WERI-Rb-1 (cell line): ENCODE measurements at regions not wholly inside any gene's neighbourhood (a gene's known extent, or its start where the extent isn't known, plus 50 kb on each side); places are given as distances from the start of the nearest gene placed in this dataset.
"Not testable (repeated sequence)": the region's sequence is repeated elsewhere in the genome, so short reads cannot be mapped to it uniquely, and the experiment has no call there.

ENCODE experiments used
- DNase-seq: peaks from one replicate; pipeline ENCODE4 v3.0.0-alpha.2; 2020
- H3K27ac ChIP-seq: fragments of 250-450 bp; sonication (Bioruptor Pico); 2 replicates; pipeline ENCODE4 v1.5.1; 2020; ENCODE audit warnings: mild to moderate bottlenecking, moderate library complexity
- H3K27me3 ChIP-seq: fragments of 250-450 bp; sonication (Bioruptor Pico); 2 replicates; pipeline ENCODE4 v1.5.1; 2021; ENCODE audit warnings: mild to moderate bottlenecking, low read depth, moderate library complexity; ENCODE audit not compliant: insufficient read depth, severe bottlenecking
- H3K36me3 ChIP-seq: fragments of 250-450 bp; sonication (Bioruptor Pico); 2 replicates; pipeline ENCODE4 v1.5.1; 2020; ENCODE audit warnings: mild to moderate bottlenecking, moderate library complexity
- H3K4me3 ChIP-seq: 2 replicates; pipeline ENCODE4 v1.5.1; 2011; ENCODE audit warnings: low read depth, mild to moderate bottlenecking, control low read depth, low read length
- H3K9me3 ChIP-seq: fragments of 250-450 bp; sonication (Bioruptor Pico); 2 replicates; pipeline ENCODE4 v1.5.1; 2021; ENCODE audit warnings: mild to moderate bottlenecking, moderate library complexity; ENCODE audit not compliant: severe bottlenecking
- TF ChIP-seq, protein P1 (sequence below): IDR thresholded peaks from 2 replicates; pipeline ENCODE4 v1.5.1; 2011; ENCODE audit warnings: low read depth, mild to moderate bottlenecking, control low read depth, inconsistent platforms, low read length

DNA sequence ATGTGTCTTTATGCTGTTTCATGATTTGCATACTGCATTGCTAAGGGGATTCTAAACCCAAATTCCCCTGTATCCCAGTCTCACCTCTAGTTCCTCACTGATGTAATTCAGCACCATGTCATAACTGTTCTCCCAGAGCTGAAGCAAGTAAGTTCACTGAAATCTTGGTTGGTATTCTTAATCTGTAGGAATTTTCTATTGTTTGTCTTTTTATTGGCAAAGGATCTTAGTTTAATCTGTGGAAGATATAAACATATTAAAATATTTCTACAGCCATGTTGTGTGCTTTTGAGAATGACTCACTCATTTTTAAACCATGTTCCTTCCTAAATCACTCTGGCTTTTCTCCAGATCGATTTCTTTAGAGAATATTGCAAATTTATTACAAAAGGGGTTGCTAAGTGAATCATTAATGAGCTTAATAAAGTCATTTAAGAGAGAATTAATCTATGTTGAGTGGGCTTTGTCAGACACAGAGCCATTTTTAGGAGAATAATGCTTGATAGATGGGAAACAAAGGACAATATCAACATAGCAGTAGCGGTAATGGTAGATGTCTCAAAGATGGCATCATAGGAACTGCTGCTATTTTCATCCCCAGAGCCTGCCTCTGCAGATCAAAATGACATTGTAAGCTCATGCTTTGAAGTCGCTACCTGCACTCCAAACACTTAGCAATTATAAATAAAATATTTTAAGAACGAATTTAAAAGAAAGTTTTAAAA, 110.0 kb downstream of the ENC1 start:
- no peak for DNase-seq
- Histone ChIP-seq H3K4me3 (no peak overlapping the region), H3K9me3 (no peaks in the 10 kb centered on the region)

DNA sequence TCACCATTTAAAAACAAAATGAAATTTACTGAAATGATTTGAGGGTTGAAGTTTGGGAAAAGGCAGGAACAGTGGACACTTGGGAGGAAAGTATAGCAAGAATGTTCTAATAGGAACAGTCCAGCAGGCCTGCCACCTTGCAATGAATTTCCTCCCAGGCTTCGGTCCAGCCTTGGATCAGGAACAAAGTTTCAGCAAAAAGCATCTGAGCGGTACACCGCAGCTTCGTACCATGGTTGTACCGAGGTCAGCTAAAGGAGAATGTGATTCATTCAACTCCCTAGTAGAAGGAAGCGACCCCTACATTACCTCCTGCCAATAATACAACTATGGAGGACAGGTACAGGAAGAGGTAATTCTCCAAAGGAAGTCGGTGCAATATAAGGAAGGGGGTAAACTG, 111.4 kb downstream of the ENC1 start:
- TF ChIP-seq, protein P1, sequence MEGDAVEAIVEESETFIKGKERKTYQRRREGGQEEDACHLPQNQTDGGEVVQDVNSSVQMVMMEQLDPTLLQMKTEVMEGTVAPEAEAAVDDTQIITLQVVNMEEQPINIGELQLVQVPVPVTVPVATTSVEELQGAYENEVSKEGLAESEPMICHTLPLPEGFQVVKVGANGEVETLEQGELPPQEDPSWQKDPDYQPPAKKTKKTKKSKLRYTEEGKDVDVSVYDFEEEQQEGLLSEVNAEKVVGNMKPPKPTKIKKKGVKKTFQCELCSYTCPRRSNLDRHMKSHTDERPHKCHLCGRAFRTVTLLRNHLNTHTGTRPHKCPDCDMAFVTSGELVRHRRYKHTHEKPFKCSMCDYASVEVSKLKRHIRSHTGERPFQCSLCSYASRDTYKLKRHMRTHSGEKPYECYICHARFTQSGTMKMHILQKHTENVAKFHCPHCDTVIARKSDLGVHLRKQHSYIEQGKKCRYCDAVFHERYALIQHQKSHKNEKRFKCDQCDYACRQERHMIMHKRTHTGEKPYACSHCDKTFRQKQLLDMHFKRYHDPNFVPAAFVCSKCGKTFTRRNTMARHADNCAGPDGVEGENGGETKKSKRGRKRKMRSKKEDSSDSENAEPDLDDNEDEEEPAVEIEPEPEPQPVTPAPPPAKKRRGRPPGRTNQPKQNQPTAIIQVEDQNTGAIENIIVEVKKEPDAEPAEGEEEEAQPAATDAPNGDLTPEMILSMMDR = no peak
- peaks cover 8% of the 10 kb centered on the region for H3K9me3 ChIP-seq
- H3K36me3 ChIP-seq = no peaks in the 10 kb centered on the region
- no peak overlapping the region for H3K4me3 ChIP-seq
- no peaks in the 10 kb centered on the region for H3K27me3 ChIP-seq
- no peak for DNase-seq
- no peak overlapping the region for H3K27ac ChIP-seq

More for the DNA sequence above, 110.0 kb downstream of the ENC1 start:
- TF ChIP-seq, protein P1 = no peak
- H3K27ac ChIP-seq = no peak overlapping the region
- no peaks in the 10 kb centered on the region for H3K36me3 ChIP-seq
- H3K27me3 ChIP-seq = no peaks in the 10 kb centered on the region

DNA sequence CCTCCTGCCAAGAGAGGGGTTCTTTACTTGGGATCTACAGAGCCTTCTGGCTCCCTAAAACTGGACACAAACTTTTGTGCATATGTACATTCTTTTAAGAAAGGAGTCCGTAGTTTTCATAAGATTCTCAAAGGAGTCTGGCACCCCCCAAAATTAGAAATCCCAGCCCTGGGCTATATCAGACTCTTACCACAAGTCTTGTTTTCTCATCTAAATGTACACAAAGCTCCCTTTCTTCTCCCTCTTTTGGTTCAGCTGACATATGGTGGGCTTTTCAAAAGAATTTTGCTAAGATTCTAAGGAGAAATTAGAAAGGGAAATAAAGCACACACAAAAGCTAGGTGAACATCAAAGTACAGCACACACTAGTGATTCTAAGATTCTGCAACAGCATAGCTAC, 114.4 kb downstream of the ENC1 start:
- no peaks in the 10 kb centered on the region for H3K36me3 ChIP-seq
- no peak overlapping the region for H3K27ac ChIP-seq
- no peak overlapping the region for H3K4me3 ChIP-seq
- no peaks in the 10 kb centered on the region for H3K27me3 ChIP-seq
- no peak for DNase-seq
- TF ChIP-seq, protein P1 = no peak
- peaks cover 23% of the 10 kb centered on the region for H3K9me3 ChIP-seq

DNA sequence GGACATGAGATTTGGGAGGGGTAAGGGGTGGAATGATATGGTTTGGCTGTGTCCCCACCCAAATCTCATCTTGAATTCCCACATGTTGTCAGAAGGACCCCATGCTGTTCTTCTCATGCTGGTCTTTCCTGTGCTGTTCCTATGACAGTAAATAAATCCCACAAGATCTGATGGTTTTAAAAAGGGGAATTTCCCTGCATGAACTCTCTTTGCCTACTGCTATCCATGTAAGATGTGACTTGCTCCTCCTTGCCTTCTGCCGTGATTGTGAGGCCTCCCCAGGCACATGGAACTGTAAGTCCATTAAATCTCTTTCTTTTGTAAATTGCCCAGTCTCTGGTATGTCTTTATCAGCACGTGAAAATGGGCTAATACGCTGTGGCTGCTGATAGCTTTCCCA, 115.8 kb downstream of the ENC1 start:
- H3K27me3 ChIP-seq, DNase-seq, H3K27ac ChIP-seq: not testable (repeated sequence)

DNA sequence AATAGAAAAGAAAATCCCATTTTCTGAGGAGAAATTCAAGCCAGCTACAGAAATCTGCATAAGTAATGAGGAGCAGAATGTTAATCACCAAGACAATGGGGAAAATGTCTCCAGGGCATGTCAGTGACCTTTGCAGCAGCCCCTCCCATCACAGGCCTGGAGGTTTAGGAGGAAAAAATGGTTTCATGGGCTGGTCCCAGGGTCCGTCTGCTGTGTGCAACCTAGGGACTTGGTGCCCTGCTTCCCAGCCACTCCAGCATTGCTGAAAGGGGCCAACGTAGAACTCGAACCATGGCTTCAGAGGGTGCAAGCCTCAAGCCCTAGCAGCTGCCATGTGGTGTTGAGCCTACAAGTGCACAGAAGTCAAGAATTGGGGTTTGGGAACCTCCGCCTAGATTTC, 116.8 kb downstream of the ENC1 start:
- H3K4me3 ChIP-seq, H3K27ac ChIP-seq, DNase-seq, H3K36me3 ChIP-seq, H3K27me3 ChIP-seq: not testable (repeated sequence)
- peaks cover 23% of the 10 kb centered on the region for H3K9me3 ChIP-seq

More for the DNA sequence above, 115.8 kb downstream of the ENC1 start:
- H3K9me3 ChIP-seq = peaks cover 23% of the 10 kb centered on the region
- H3K4me3 ChIP-seq, H3K36me3 ChIP-seq: not testable (repeated sequence)

DNA sequence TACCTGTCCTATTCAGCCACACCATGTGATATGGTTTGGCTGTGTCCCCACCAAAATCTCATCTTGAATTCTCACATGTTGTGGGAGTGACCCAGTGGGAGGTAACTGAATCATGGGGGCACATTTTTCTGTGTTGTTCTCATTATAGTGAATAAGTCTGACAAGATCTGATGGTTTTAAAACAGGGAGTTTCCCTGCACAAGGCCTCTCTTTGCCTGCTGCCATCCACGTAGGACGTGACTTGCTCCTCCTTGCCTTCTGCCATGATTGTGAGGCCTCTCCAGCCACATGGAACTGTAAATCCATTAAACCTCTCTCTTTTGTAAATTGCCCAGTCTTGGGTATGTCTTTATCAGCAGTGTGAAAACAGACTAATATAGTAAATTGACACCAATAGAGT, 117.7 kb downstream of the ENC1 start:
- not testable (repeated sequence) for H3K27ac ChIP-seq, H3K4me3 ChIP-seq, DNase-seq, H3K36me3 ChIP-seq, H3K27me3 ChIP-seq
- peaks cover 23% of the 10 kb centered on the region for H3K9me3 ChIP-seq

DNA sequence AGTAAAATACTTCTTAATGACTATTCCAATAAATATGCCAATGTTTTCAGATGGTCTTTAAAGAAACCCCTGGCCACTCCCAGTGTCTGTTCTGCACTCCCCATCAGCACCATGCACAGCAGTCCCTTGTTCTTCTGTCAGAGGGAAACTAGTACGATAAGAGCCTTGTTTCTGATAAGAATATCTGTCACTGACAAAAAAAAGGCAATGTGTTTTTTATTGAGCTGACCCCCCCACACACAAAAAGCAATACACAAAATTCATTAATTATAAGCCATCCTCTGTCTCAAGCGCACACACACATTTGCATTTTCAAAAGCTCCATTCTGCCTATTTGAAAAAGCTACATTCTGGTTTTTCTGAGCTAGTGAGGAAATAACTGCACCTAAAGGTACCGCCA, 119.1 kb downstream of the ENC1 start:
- Histone ChIP-seq H3K27ac (no peak overlapping the region), H3K27me3 (no peaks in the 10 kb centered on the region), H3K36me3 (no peaks in the 10 kb centered on the region), H3K9me3 (peaks cover 23% of the 10 kb centered on the region), H3K4me3 (no peak overlapping the region)
- DNase-seq = no peak
- TF ChIP-seq, protein P1 = no peak
